A673 (cell line): ENCODE measurements at regions not wholly inside any gene's neighbourhood (a gene's known extent, or its start where the extent isn't known, plus 50 kb on each side); places are given as distances from the start of the nearest gene placed in this dataset.

ENCODE experiments used
- BruUV-seq: library from RNA; stranded (reverse); fragments of 400-500 nt; replicated peaks from 2 replicates; lab custom pipeline; 2021; lab: Mats Ljungman, UMichigan
- CTCF ChIA-PET: fragments of 300-600 bp; sonication (Branson Sonifier 250); formaldehyde crosslinking; loops from one replicate; lab custom pipeline; 2022; ENCODE audit warnings: antibody characterized with exemption; lab: Charles Lee
- POLR2A ChIA-PET: fragments of 300-600 bp; sonication (Branson Sonifier 250); formaldehyde crosslinking; loops from one replicate; lab custom pipeline; 2022; ENCODE audit warnings: antibody characterized with exemption; ENCODE audit not compliant: low non-redundant PET; lab: Charles Lee
- DNase-seq: peaks from one replicate; pipeline ENCODE4 v3.0.0-alpha.2; 2015; ENCODE audit warnings: low spot score
- H3K27ac ChIP-seq: fragments of 200-600 bp; sonication (generic); 2 replicates; pipeline ENCODE4 v1.5.1; 2016; ENCODE audit warnings: mixed run types, low read depth, mild to moderate bottlenecking, mixed read lengths, antibody characterized with exemption, low read length; ENCODE audit not compliant: poor library complexity, severe bottlenecking
- H3K27me3 ChIP-seq: fragments of 200-600 bp; sonication (generic); replicated peaks from 2 replicates; pipeline ENCODE4 v1.6.1; 2017; ENCODE audit warnings: mixed run types, low read depth, mild to moderate bottlenecking, mixed read lengths, antibody characterized with exemption, low read length; ENCODE audit not compliant: insufficient read depth, poor library complexity
- H3K36me3 ChIP-seq: fragments of 200-600 bp; sonication (generic); 2 replicates; pipeline ENCODE4 v1.6.1; 2016; ENCODE audit warnings: mixed run types, mild to moderate bottlenecking, mixed read lengths, antibody characterized with exemption, low read length; ENCODE audit not compliant: insufficient read depth, poor library complexity, severe bottlenecking
- H3K4me1 ChIP-seq: fragments of 200-600 bp; sonication (generic); 2 replicates; pipeline ENCODE4 v1.6.1; 2017; ENCODE audit warnings: mixed run types, mild to moderate bottlenecking, mixed read lengths, antibody characterized with exemption, low read length; ENCODE audit not compliant: insufficient read depth, poor library complexity, severe bottlenecking
- H3K4me3 ChIP-seq: fragments of 200-600 bp; sonication (generic); 2 replicates; pipeline ENCODE4 v1.5.1; 2016; ENCODE audit warnings: low read depth, mixed run types, mild to moderate bottlenecking, mixed read lengths, low read length; ENCODE audit not compliant: poor library complexity, severe bottlenecking
- H3K9me3 ChIP-seq: fragments of 200-600 bp; sonication (generic); 2 replicates; pipeline ENCODE4 v1.6.1; 2016; ENCODE audit warnings: mixed run types, low read depth, mild to moderate bottlenecking, mixed read lengths, antibody characterized with exemption, low read length; ENCODE audit not compliant: poor library complexity, severe bottlenecking
- EZH2 ChIP-seq: fragments of 200-600 bp; sonication (generic); IDR thresholded peaks from 2 replicates; pipeline ENCODE4 v1.6.1; 2017; ENCODE audit warnings: borderline replicate concordance, low read depth, mild to moderate bottlenecking, mixed read lengths, antibody characterized with exemption, low read length; ENCODE audit not compliant: poor library complexity, severe bottlenecking
- intact Hi-C: fragments of 100-400 bp; cut with micrococcal nuclease; formaldehyde crosslinking; loops from one replicate; pipeline ENCODE4 v1.10.0; 2022; ENCODE audit not compliant: unreplicated experiment
- TF ChIP-seq, protein P1 (sequence below): fragments of 300-800, 200-600 bp; sonication (generic); conservative IDR thresholded peaks from 2 replicates; pipeline ENCODE4 v1.5.1; 2017; ENCODE audit warnings: low read depth, mild to moderate bottlenecking, antibody characterized with exemption, low read length, moderate library complexity, mixed read lengths

DNA sequence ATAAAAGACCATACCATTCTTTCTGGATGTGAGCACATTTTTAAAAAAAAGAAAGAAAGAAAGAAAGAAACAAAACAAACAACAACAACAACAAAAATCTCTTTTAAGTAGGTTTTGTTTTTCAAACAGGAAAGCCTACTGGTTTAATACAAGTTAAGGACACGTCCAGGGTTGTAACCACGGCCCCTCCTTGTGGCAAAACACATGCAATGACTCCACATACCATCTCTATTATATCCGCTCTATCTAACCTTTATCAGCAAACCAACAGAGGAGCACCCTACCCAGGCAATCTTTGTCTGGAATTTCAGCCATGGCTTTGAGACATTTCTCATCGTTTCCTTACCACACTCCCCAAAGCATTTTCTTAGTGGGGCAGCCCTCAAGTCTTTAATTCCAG, 360.5 kb upstream of the TMPO start:
- Histone ChIP-seq H3K4me3 (no peak overlapping the region), H3K27ac (no peak overlapping the region), H3K27me3 (no peaks in the 10 kb centered on the region), H3K4me1 (peaks cover 36% of the 10 kb centered on the region), H3K36me3 (no peaks in the 10 kb centered on the region), H3K9me3 (no peaks in the 10 kb centered on the region)
- peak; percentile 77 for DNase-seq
- POLR2A ChIA-PET: no interaction called here
- BruUV-seq: no TSS peak
- intact Hi-C loops: loop anchor here (2.0 to 10.0 kb wide), 4 partner anchors 116 to 1160 kb away; no protein-coding TSS in a partner anchor
- CTCF ChIA-PET: no interaction called here
- TF ChIP-seq, protein P1, sequence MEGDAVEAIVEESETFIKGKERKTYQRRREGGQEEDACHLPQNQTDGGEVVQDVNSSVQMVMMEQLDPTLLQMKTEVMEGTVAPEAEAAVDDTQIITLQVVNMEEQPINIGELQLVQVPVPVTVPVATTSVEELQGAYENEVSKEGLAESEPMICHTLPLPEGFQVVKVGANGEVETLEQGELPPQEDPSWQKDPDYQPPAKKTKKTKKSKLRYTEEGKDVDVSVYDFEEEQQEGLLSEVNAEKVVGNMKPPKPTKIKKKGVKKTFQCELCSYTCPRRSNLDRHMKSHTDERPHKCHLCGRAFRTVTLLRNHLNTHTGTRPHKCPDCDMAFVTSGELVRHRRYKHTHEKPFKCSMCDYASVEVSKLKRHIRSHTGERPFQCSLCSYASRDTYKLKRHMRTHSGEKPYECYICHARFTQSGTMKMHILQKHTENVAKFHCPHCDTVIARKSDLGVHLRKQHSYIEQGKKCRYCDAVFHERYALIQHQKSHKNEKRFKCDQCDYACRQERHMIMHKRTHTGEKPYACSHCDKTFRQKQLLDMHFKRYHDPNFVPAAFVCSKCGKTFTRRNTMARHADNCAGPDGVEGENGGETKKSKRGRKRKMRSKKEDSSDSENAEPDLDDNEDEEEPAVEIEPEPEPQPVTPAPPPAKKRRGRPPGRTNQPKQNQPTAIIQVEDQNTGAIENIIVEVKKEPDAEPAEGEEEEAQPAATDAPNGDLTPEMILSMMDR: peak; percentile 74
- TF ChIP-seq EZH2: no peak

DNA sequence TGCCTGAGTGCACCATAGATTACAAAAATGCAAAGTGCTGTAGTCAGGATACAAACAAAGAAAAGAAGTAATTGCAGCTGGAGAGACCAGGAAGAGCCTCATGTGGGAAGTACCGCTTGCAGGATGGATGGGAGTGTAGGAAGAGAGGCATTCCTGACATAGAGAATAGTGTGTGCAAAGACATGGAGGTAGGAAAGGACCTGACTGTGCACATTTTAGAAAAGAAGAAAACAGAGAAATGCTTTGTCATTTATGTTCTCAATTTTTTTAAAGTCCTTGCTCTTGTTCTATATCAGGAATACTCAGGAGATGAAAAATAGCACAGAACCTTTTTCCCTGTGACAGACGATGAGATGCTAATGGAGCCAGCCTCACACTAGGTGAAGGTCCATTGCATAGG, 358.7 kb upstream of the TMPO start:
- DNase-seq: no peak
- intact Hi-C loops: loop anchor here (10.0 kb wide), 1 partner anchor 1162 kb away; no protein-coding TSS in a partner anchor
- CTCF ChIA-PET: no interaction called here
- no peaks in the 10 kb centered on the region for H3K27me3 ChIP-seq
- no peak overlapping the region for H3K27ac ChIP-seq
- H3K9me3 ChIP-seq: no peaks in the 10 kb centered on the region
- TF ChIP-seq EZH2: no peak
- TF ChIP-seq, protein P1: no peak
- H3K4me3 ChIP-seq: no peak overlapping the region
- POLR2A ChIA-PET: no interaction called here
- H3K36me3 ChIP-seq: no peaks in the 10 kb centered on the region
- H3K4me1 ChIP-seq: peaks cover 24% of the 10 kb centered on the region
- BruUV-seq: no TSS peak

DNA sequence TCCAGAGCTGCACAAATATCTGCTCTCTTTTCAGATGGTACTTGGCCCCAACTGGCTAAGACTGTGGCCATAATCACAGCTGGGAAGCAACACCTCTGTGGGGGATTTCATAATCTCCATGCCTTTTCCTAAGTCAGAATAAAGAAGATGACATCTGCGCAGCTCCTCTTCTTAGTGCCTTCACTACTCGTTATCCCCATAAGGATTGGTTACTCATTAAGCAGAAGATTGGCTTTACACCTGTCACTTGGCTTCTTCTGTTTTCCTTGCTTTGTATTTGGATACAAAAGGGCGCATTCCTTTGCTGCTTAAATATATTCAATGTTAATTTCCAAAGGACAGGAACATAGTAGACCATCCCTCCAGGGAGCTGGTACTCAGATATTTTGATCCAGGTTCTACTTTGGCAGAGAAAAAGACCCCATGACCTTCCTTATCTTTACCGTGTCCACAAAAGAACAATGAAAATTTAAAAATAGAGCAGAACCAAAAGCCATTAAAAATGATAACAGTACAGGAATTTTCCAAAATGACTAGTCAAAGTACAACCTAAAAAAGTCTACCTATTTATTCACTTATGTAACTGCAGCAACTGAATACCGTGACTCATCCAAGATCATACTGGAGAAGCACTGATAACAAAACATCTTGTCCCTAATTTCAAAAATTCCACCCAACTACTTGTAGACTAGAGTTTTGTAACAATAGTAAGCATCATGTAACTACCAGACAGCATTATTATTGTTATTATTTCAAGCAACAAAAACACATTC, 352.3 kb upstream of the TMPO start:
- no TSS peak for BruUV-seq
- Histone ChIP-seq H3K27ac (no peak overlapping the region), H3K4me3 (no peak overlapping the region), H3K9me3 (no peaks in the 10 kb centered on the region), H3K27me3 (no peaks in the 10 kb centered on the region), H3K4me1 (no peaks in the 10 kb centered on the region), H3K36me3 (no peaks in the 10 kb centered on the region)
- TF ChIP-seq EZH2: no peak
- TF ChIP-seq, protein P1: no peak
- POLR2A ChIA-PET: no interaction called here
- CTCF ChIA-PET: no interaction called here
- no peak for DNase-seq
- intact Hi-C loops: no loop called here
